ELR (cell line): ENCODE measurements at regions not wholly inside any gene's neighbourhood (a gene's known extent, or its start where the extent isn't known, plus 50 kb on each side); places are given as distances from the start of the nearest gene placed in this dataset.
A peak's percentile ranks its signal among the peaks of the same experiment; 100 is the strongest.

ENCODE experiments used
- DNase-seq: peaks from one replicate; pipeline ENCODE4 v3.0.0-alpha.2; 2015; ENCODE audit warnings: low read depth

GRCh38 chr18:40653682-40654081 is 1301.4 kb upstream of the PIK3C3 start:
- no peak for DNase-seq

GRCh38 chr18:40652321-40652720 is 1302.7 kb upstream of the PIK3C3 start:
- DNase-seq = no peak

GRCh38 chr18:40651163-40651562 is 1303.9 kb upstream of the PIK3C3 start:
- no peak for DNase-seq

GRCh38 chr18:40642692-40643229 is 1312.3 kb upstream of the PIK3C3 start:
- DNase-seq = no peak

GRCh38 chr18:40631319-40631718 is 1323.7 kb upstream of the PIK3C3 start:
- no peak for DNase-seq

GRCh38 chr18:40630496-40630895 is 1324.5 kb upstream of the PIK3C3 start:
- no peak for DNase-seq

GRCh38 chr18:40624959-40625358 is 1330.1 kb upstream of the PIK3C3 start:
- no peak for DNase-seq

GRCh38 chr18:40613721-40614120 is 1341.3 kb upstream of the PIK3C3 start:
- DNase-seq = no peak

GRCh38 chr18:40612356-40612755 is 1342.7 kb upstream of the PIK3C3 start:
- DNase-seq = no peak

GRCh38 chr18:40608226-40608625 is 1346.8 kb upstream of the PIK3C3 start:
- DNase-seq = no peak

- no peak for DNase-seq
Observed at GRCh38 chr18:40607542-40608148, 1347.4 kb upstream of the PIK3C3 start.

- DNase-seq = no peak
Observed at GRCh38 chr18:40606996-40607395, 1348.0 kb upstream of the PIK3C3 start.

GRCh38 chr18:40583671-40584070 is 1371.4 kb upstream of the PIK3C3 start:
- DNase-seq = no peak

GRCh38 chr18:40582105-40582504 is 1372.9 kb upstream of the PIK3C3 start:
- DNase-seq = no peak

GRCh38 chr18:40577981-40578365 is 1377.1 kb upstream of the PIK3C3 start:
- no peak for DNase-seq

- peak; percentile 5 for DNase-seq
Observed at GRCh38 chr18:40577239-40577980, 1377.6 kb upstream of the PIK3C3 start.

- no peak for DNase-seq
Observed at GRCh38 chr18:40576507-40577115, 1378.4 kb upstream of the PIK3C3 start.

GRCh38 chr18:40570615-40571014 is 1384.4 kb upstream of the PIK3C3 start:
- no peak for DNase-seq

GRCh38 chr18:40569605-40570004 is 1385.4 kb upstream of the PIK3C3 start:
- DNase-seq = no peak

GRCh38 chr18:40566510-40566844 is 1388.6 kb upstream of the PIK3C3 start:
- DNase-seq = no peak

GRCh38 chr18:40565805-40566509 is 1389.1 kb upstream of the PIK3C3 start:
- no peak for DNase-seq

- no peak for DNase-seq
Observed at GRCh38 chr18:40559556-40559955, 1395.5 kb upstream of the PIK3C3 start.
